ENCODE measurements at regions not wholly inside any gene's neighbourhood (a gene's known extent, or its start where the extent isn't known, plus 50 kb on each side); places are given as distances from the start of the nearest gene placed in this dataset.

- no peak for TF ChIP-seq CTCF (IDR thresholded peaks at IDR 0.05; ENCODE audit: insufficient read depth, low read length, severe bottlenecking)
- no peak for DNase-seq (ENCODE audit: low read depth)
- Histone ChIP-seq H3K36me3 (ENCODE audit: control insufficient read depth, insufficient read depth, low read length) (no peaks in the 10 kb centered on the region), H3K27me3 (ENCODE audit: control insufficient read depth, insufficient read depth, low read length) (no peaks in the 10 kb centered on the region), H3K4me3 (ENCODE audit: low read depth, low read length) (no peak overlapping the region)
- FAIRE-seq: no peak
These were observed 467.4 kb upstream of the FOXG1 start for GRCh38 chr14:28299227-28299626.

DNA sequence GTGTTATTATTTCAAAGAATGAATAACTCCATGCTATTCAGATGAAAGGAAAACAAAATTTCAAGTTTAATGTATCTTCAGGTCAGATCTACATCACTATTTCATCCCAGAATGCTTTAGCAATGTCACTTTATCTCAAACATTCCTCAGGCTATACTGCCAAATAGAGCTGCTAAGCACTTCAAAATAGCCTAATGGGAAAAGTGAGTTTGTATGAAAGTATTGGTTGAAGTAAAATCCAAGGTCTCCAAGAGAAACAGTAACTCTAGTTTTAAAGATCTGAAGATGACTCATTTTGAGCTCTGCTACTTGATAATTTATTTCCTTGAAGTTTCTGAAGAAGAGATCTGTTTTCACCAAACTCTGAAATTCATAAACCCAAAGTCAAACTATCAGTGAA is 466.2 kb upstream of the FOXG1 start:
- no peaks in the 10 kb centered on the region for H3K27me3 ChIP-seq (ENCODE audit: control insufficient read depth, insufficient read depth, low read length)
- TF ChIP-seq CTCF (IDR thresholded peaks at IDR 0.05; ENCODE audit: insufficient read depth, low read length, severe bottlenecking): no peak
- no peak for FAIRE-seq

GRCh38 chr14:28301179-28301578 is 465.4 kb upstream of the FOXG1 start:
- Histone ChIP-seq H3K27me3 (ENCODE audit: control insufficient read depth, insufficient read depth, low read length) (no peaks in the 10 kb centered on the region), H3K4me3 (ENCODE audit: low read depth, low read length) (no peak overlapping the region), H3K36me3 (ENCODE audit: control insufficient read depth, insufficient read depth, low read length) (no peaks in the 10 kb centered on the region)
- FAIRE-seq (no peak), DNase-seq (ENCODE audit: low read depth) (no peak)
- no peak for TF ChIP-seq CTCF (IDR thresholded peaks at IDR 0.05; ENCODE audit: insufficient read depth, low read length, severe bottlenecking)

More for the DNA sequence above, 466.2 kb upstream of the FOXG1 start:
- Histone ChIP-seq H3K4me3 (ENCODE audit: low read depth, low read length) (no peak overlapping the region), H3K36me3 (ENCODE audit: control insufficient read depth, insufficient read depth, low read length) (no peaks in the 10 kb centered on the region)
- DNase-seq (ENCODE audit: low read depth): no peak

- no peaks in the 10 kb centered on the region for H3K36me3 ChIP-seq (ENCODE audit: control insufficient read depth, insufficient read depth, low read length)
- no peak overlapping the region for H3K4me3 ChIP-seq (ENCODE audit: low read depth, low read length)
- H3K27me3 ChIP-seq (ENCODE audit: control insufficient read depth, insufficient read depth, low read length): no peaks in the 10 kb centered on the region
- no peak for FAIRE-seq
- TF ChIP-seq CTCF (IDR thresholded peaks at IDR 0.05; ENCODE audit: insufficient read depth, low read length, severe bottlenecking): no peak
- peak; percentile 91 for DNase-seq (ENCODE audit: low read depth)
These were observed 463.3 kb upstream of the FOXG1 start for GRCh38 chr14:28303248-28303647.

DNA sequence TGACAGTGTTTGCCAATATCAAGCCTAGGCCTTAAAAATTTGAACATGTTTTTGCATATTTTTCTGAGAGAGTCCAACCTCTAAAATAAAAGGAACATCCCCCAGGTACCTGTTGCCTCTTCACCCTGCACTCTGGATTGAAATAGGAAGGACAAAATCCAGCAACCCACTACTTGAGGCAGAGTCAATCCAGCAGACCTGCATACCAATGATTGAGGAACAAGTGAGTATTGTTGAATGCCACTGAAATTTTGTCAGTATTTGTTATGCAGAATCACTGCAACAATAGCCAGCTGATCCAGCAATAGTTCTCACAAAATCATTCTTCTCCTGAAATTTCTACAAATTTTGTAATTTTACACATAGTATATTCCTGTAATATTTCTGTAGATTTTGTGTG is 460.6 kb upstream of the FOXG1 start:
- TF ChIP-seq CTCF (IDR thresholded peaks at IDR 0.05; ENCODE audit: insufficient read depth, low read length, severe bottlenecking): no peak
- H3K36me3 ChIP-seq (ENCODE audit: control insufficient read depth, insufficient read depth, low read length): no peaks in the 10 kb centered on the region
- FAIRE-seq: no peak
- no peaks in the 10 kb centered on the region for H3K27me3 ChIP-seq (ENCODE audit: control insufficient read depth, insufficient read depth, low read length)
- no peak for DNase-seq (ENCODE audit: low read depth)
- H3K4me3 ChIP-seq (ENCODE audit: low read depth, low read length): no peak overlapping the region

GRCh38 chr14:28307506-28307905 is 459.1 kb upstream of the FOXG1 start:
- Histone ChIP-seq H3K4me3 (ENCODE audit: low read depth, low read length) (no peak overlapping the region), H3K36me3 (ENCODE audit: control insufficient read depth, insufficient read depth, low read length) (no peaks in the 10 kb centered on the region), H3K27me3 (ENCODE audit: control insufficient read depth, insufficient read depth, low read length) (no peaks in the 10 kb centered on the region)
- TF ChIP-seq CTCF (IDR thresholded peaks at IDR 0.05; ENCODE audit: insufficient read depth, low read length, severe bottlenecking): no peak
- FAIRE-seq (no peak), DNase-seq (ENCODE audit: low read depth) (no peak)

Measured in bronchial epithelial cell (primary cell).